GM20000 (cell line): ENCODE measurements at regions not wholly inside any gene's neighbourhood (a gene's known extent, or its start where the extent isn't known, plus 50 kb on each side); places are given as distances from the start of the nearest gene placed in this dataset.

Experiments
- DNase-seq: peaks from one replicate; pipeline ENCODE4 v3.0.0; 2012; ENCODE audit warnings: low spot score
- TF ChIP-seq, protein P1 (sequence below): IDR thresholded peaks from 2 replicates; pipeline ENCODE4 v1.5.1; 2012; ENCODE audit warnings: mild to moderate bottlenecking, control low read depth; ENCODE audit errors: extremely low read depth, missing control alignments

DNA sequence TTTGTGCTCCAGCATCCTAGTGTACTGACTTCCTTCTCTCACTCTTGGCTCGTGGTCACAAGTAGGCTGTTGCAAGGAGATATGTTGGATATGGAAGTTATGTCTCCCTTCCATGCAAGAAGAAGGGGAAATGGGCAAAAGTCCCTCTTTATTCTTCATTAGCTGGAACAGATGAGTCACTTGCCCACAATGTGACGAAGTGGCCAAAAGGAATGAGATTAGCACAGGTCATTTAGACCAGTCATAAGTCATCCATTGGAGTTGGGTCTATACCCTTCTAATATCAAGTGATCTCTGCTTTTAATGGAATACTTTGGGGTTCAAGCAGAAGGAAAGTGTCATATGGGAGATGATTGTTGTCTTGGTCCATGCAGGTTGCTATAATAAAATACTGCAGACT, 91.2 kb upstream of the NGF start:
- TF ChIP-seq, protein P1, sequence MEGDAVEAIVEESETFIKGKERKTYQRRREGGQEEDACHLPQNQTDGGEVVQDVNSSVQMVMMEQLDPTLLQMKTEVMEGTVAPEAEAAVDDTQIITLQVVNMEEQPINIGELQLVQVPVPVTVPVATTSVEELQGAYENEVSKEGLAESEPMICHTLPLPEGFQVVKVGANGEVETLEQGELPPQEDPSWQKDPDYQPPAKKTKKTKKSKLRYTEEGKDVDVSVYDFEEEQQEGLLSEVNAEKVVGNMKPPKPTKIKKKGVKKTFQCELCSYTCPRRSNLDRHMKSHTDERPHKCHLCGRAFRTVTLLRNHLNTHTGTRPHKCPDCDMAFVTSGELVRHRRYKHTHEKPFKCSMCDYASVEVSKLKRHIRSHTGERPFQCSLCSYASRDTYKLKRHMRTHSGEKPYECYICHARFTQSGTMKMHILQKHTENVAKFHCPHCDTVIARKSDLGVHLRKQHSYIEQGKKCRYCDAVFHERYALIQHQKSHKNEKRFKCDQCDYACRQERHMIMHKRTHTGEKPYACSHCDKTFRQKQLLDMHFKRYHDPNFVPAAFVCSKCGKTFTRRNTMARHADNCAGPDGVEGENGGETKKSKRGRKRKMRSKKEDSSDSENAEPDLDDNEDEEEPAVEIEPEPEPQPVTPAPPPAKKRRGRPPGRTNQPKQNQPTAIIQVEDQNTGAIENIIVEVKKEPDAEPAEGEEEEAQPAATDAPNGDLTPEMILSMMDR = no peak
- no peak for DNase-seq

DNA sequence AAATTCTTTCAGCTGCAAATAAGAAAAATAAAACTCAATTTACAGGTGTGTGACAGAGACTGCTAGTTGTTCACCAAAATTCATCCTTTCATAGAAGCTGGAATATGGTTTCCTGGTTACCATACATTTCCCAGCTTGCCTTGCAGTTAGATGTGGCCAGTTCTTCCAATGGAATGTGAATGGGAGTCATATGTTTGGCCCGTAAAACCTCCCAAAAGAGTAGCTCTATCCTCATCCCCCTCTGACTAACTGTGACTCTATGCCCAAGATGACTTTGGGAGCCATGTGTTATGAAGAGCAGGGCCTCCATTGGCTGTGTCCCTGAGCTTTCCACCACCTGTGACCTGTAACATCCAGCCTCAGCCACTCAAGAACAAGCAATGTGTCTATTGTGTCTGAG, 90.6 kb upstream of the NGF start:
- no peak for DNase-seq
- TF ChIP-seq, protein P1 = no peak

DNA sequence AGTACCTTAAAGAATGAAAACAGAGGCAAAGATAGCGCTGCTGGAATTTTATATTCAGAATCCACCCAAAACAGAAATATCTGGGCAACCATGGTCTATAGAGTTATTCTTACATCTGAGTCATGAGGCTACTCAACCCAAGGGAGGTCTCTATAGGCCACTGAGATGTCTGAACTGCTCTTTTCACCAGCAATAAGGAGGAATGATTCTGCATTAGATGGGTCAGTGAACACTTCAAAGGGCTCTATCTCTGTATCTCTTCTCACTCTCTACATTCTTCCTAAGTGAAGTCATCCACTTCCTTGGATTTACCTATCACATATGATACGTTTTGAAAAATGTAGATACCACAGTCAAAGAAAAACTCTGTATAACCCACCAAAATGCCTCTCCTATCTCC, 90.2 kb upstream of the NGF start:
- no peak for DNase-seq
- TF ChIP-seq, protein P1 = no peak

DNA sequence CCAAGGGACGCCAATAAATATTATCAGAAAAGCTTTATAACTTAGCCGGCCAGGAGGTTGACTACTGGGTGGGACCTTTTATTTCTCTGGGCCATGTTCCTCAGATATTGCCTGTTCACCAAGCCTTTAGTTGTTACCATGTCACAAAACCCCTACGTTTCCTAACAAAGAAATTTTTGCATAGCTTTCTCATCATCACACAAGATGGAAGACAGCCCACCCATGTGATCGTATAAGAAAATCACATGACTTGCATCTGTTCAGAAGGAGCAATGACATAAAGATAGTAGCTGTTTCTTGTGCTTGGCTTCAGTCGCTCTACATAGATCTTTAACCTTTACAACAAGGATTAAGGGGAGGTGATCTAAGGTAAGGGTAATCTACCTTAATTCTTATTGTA, 88.9 kb upstream of the NGF start:
- TF ChIP-seq, protein P1 = no peak
- no peak for DNase-seq

DNA sequence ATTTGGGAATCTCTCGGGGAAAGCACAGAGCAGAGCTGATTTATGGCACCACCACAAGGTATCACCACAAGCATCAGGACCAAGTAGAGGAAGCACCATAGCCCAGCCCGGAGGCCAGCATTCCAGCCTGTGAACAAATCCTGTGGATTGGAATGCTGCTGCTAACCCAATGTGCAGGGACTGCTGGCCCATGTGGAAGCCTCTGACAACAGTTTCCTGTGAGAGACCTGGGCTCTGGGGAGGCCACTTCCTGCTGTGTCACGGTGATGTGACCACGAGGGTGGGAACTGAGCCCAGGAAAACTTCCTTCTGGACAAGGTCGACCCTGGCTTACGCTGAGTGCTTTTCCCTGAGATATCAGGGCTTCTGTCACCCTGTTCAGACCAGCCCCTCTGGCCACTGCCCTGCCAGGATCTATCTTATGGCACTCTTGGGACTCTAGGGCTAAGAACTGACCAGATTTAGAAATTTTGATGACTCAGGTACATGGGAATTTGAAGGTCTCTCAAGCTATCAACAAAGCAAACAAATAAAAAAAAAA, 88.3 kb upstream of the NGF start:
- TF ChIP-seq, protein P1 = no peak
- no peak for DNase-seq

DNA sequence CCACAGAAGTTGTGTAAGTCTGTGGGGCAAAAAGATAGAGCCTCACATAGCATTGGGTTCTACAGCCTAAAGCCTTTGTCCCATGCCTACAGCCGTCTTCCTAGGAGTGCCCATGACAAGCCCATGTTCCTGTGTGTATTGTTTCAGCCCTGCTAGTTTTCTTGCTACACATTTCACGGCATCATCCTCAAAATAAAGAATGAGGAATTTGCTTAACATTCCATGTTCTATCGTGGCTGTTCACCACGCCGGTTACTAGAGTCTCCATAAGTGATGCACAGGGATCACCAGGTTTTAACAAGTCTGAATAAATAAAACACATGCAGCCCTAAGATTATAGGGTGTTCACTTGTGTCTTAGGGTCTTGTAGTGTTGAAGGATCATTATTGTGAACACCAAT, 87.4 kb upstream of the NGF start:
- no peak for DNase-seq
- TF ChIP-seq, protein P1 = no peak

DNA sequence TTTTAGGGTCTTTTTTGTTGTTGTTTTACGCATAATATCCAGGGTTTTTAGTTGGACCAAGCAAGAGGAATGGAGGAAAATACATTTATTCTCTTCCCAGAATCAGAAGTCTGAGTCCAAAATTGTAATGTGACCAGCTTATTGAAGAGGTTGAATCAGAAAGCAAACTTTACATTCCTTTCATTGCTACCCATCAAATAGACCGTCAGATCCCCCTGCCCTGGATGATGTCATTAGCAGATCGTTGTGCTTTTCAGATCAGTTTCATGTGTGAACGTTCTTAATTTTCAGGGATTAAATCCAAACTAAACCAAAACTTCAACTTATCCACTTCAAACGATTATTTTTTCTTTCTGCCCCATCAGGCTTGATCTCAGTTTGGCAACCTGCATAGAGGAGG, 85.7 kb upstream of the NGF start:
- TF ChIP-seq, protein P1 = no peak
- no peak for DNase-seq
